HEK293 (cell line): ENCODE measurements at regions not wholly inside any gene's neighbourhood (a gene's known extent, or its start where the extent isn't known, plus 50 kb on each side); places are given as distances from the start of the nearest gene placed in this dataset.

Source experiments
- CTCF ChIA-PET: fragments of 350-600 bp; formaldehyde crosslinking; extraction: SDS; loops from one replicate; lab custom pipeline; 2021; ENCODE audit warnings: antibody characterized with exemption; lab: Yijun Ruan, JAX
- POLR2A ChIA-PET: fragments of 300-600 bp; formaldehyde crosslinking; extraction: SDS; loops from one replicate; lab custom pipeline; 2020; ENCODE audit warnings: antibody characterized with exemption, inconsistent platforms; lab: Yijun Ruan, JAX
- H3K27ac ChIP-seq: fragments of 200-500 bp; sonication (Bioruptor generic); 2 replicates; pipeline ENCODE4 v1.5.1; 2014; ENCODE audit warnings: low read depth, low read length, control low read depth, inconsistent platforms; ENCODE audit errors: extremely low read depth
- H3K36me3 ChIP-seq, 2 experiments: fragments of 200-500 bp in 1 of 2; sonication (Bioruptor generic) in 1 of 2; 1 replicate in 1 of 2; 2 replicates in 1 of 2; pipeline ENCODE4 v1.5.1; 2014 to 2017; ENCODE audit warnings: inconsistent platforms in 2 of 2, low read length in 2 of 2; ENCODE audit not compliant: control insufficient read depth in 2 of 2, insufficient read depth in 1 of 2
- H3K4me1 ChIP-seq: fragments of 200-500 bp; sonication (Bioruptor generic); 2 replicates; pipeline ENCODE4 v1.5.1; 2014; ENCODE audit warnings: mild to moderate bottlenecking, low read length, inconsistent platforms; ENCODE audit not compliant: control insufficient read depth, insufficient read depth
- H3K4me3 ChIP-seq: 2 replicates; pipeline ENCODE4 v1.5.1; 2011; ENCODE audit warnings: low read depth, mild to moderate bottlenecking, control low read depth, low read length, moderate library complexity
- H3K9me3 ChIP-seq: fragments of 200-500 bp; sonication (Bioruptor generic); 2 replicates; pipeline ENCODE4 v1.5.1; 2014; ENCODE audit warnings: low read depth, low read length, inconsistent platforms; ENCODE audit not compliant: control insufficient read depth, insufficient read depth
- BCL11A ChIP-seq: fragments of 450-650 bp; formaldehyde crosslinking; IDR thresholded peaks from 2 replicates; pipeline ENCODE4 v1.5.1; 2016; ENCODE audit warnings: low read depth, missing biosample characterization, missing genetic modification characterization
- ELK4 ChIP-seq: IDR thresholded peaks from 2 replicates; pipeline ENCODE4 v1.6.1; 2011; ENCODE audit warnings: mild to moderate bottlenecking, low read depth, low read length, borderline replicate concordance
- KLF17 ChIP-seq: fragments of 450-650 bp; formaldehyde crosslinking; IDR thresholded peaks from 2 replicates; pipeline ENCODE4 v1.5.1; 2016; ENCODE audit warnings: missing biosample characterization, missing genetic modification characterization
- MYNN ChIP-seq: fragments of 450-650 bp; formaldehyde crosslinking; IDR thresholded peaks from 2 replicates; pipeline ENCODE4 v1.5.1; 2016; ENCODE audit warnings: missing biosample characterization, missing genetic modification characterization, borderline replicate concordance
- PRDM1 ChIP-seq: fragments of 450-650 bp; formaldehyde crosslinking; IDR thresholded peaks from 2 replicates; pipeline ENCODE4; 2016; ENCODE audit warnings: missing biosample characterization, missing genetic modification characterization
- ZBTB21 ChIP-seq: fragments of 450-650 bp; formaldehyde crosslinking; IDR thresholded peaks from 2 replicates; pipeline ENCODE4 v1.5.1; 2017; ENCODE audit warnings: missing biosample characterization, missing genetic modification characterization
- ZFP69B ChIP-seq: fragments of 450-650 bp; formaldehyde crosslinking; IDR thresholded peaks from 2 replicates; pipeline ENCODE4 v1.5.1; 2016; ENCODE audit warnings: missing biosample characterization, missing genetic modification characterization
- ZNF184 ChIP-seq: fragments of 450-650 bp; IDR thresholded peaks from 2 replicates; pipeline ENCODE4 v1.5.1; 2018; ENCODE audit warnings: missing biosample characterization, mild to moderate bottlenecking, missing genetic modification characterization
- ZNF223 ChIP-seq: fragments of 450-650 bp; formaldehyde crosslinking; IDR thresholded peaks from 2 replicates; pipeline ENCODE4 v1.5.1; 2016; ENCODE audit warnings: missing biosample characterization, missing genetic modification characterization
- ZNF514 ChIP-seq: fragments of 450-650 bp; formaldehyde crosslinking; IDR thresholded peaks from 2 replicates; pipeline ENCODE4 v1.5.1; 2016; ENCODE audit warnings: missing biosample characterization, missing genetic modification characterization
- ZNF704 ChIP-seq: fragments of 450-650 bp; formaldehyde crosslinking; IDR thresholded peaks from 2 replicates; pipeline ENCODE4 v1.5.1; 2016; ENCODE audit warnings: missing biosample characterization, missing genetic modification characterization
- ZNF776 ChIP-seq: fragments of 450-650 bp; formaldehyde crosslinking; IDR thresholded peaks from 2 replicates; pipeline ENCODE4 v1.5.0; 2017; ENCODE audit warnings: missing biosample characterization, missing genetic modification characterization, borderline replicate concordance
- ZNF837 ChIP-seq: fragments of 450-650 bp; formaldehyde crosslinking; IDR thresholded peaks from 2 replicates; pipeline ENCODE4 v1.5.1; 2016; ENCODE audit warnings: missing biosample characterization, missing genetic modification characterization
- ZSCAN16 ChIP-seq: fragments of 450-650 bp; formaldehyde crosslinking; IDR thresholded peaks from 2 replicates; pipeline ENCODE4 v1.5.1; 2016; ENCODE audit warnings: missing biosample characterization, missing genetic modification characterization
- TF ChIP-seq, protein P1 (sequence below): fragments of 450-650 bp; formaldehyde crosslinking; IDR thresholded peaks from 2 replicates; pipeline ENCODE4 v1.5.1; 2017; ENCODE audit warnings: missing biosample characterization, missing genetic modification characterization
- TF ChIP-seq, protein P2 (sequence below): fragments of 450-650 bp; formaldehyde crosslinking; IDR thresholded peaks from 2 replicates; pipeline ENCODE4 v1.5.1; 2017; ENCODE audit warnings: missing biosample characterization, missing genetic modification characterization

DNA sequence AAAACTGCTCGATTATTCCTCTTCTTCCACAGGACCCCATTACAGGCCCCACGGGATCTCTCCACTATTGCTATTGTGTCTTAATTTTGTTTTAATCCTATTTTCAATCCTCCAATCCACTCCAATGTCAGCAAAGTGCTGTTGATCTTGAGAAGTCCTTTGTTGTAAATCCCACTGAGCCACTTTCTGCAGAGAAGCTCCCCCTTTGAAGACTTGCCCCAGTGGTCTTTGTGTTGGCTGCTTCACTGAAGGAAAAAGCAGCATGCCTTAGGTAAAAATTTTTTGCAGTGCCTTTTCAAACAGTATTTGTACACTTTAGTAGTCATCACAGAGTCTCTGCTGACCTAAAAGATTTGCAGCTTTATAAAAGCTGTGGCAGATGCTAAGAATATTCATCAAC, 252.0 kb upstream of the SLC7A11 start:
- H3K9me3 ChIP-seq = no peaks in the 10 kb centered on the region
- H3K4me3 ChIP-seq = no peak overlapping the region
- CTCF ChIA-PET = no interaction called here
- POLR2A ChIA-PET = no interaction called here
- no peak overlapping the region for H3K27ac ChIP-seq
- TF ChIP-seq BCL11A (tag by site-specific recombination) = no peak
- TF ChIP-seq, protein P1, sequence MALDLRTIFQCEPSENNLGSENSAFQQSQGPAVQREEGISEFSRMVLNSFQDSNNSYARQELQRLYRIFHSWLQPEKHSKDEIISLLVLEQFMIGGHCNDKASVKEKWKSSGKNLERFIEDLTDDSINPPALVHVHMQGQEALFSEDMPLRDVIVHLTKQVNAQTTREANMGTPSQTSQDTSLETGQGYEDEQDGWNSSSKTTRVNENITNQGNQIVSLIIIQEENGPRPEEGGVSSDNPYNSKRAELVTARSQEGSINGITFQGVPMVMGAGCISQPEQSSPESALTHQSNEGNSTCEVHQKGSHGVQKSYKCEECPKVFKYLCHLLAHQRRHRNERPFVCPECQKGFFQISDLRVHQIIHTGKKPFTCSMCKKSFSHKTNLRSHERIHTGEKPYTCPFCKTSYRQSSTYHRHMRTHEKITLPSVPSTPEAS (tag by site-specific recombination) = no peak
- TF ChIP-seq, all 188 proteins: peak for 0
- Histone ChIP-seq H3K36me3 (no peaks in the 10 kb centered on the region), H3K4me1 (no peaks in the 10 kb centered on the region)

- Histone ChIP-seq H3K27ac (no peak overlapping the region), H3K4me1 (no peaks in the 10 kb centered on the region), H3K4me3 (no peak overlapping the region), H3K36me3 (no peaks in the 10 kb centered on the region), H3K9me3 (no peaks in the 10 kb centered on the region)
- POLR2A ChIA-PET = no interaction called here
- TF ChIP-seq PRDM1 (tag by site-specific recombination) (no peak), ELK4 (no peak), ZNF223 (tag by site-specific recombination) (no peak), KLF17 (tag by site-specific recombination) (no peak), MYNN (tag by site-specific recombination) (no peak), ZNF776 (no peak), ZSCAN16 (no peak), ZNF514 (tag by site-specific recombination) (no peak), ZBTB21 (no peak), ZNF837 (tag by site-specific recombination) (no peak), ZFP69B (tag by site-specific recombination) (no peak), ZNF704 (tag by site-specific recombination) (no peak), ZNF184 (tag by site-specific recombination) (no peak)
- CTCF ChIA-PET = no interaction called here
These were observed 250.0 kb upstream of the SLC7A11 start for GRCh38 chr4:138492176-138492575.

GRCh38 chr4:138488533-138488932, 246.4 kb upstream of the SLC7A11 start:
- H3K9me3 ChIP-seq = no peaks in the 10 kb centered on the region
- no peaks in the 10 kb centered on the region for H3K4me1 ChIP-seq
- ChIA-PET POLR2A (no interaction called here), CTCF (no interaction called here)
- no peak for TF ChIP-seq ZNF514 (tag by site-specific recombination)
- TF ChIP-seq, protein P2, sequence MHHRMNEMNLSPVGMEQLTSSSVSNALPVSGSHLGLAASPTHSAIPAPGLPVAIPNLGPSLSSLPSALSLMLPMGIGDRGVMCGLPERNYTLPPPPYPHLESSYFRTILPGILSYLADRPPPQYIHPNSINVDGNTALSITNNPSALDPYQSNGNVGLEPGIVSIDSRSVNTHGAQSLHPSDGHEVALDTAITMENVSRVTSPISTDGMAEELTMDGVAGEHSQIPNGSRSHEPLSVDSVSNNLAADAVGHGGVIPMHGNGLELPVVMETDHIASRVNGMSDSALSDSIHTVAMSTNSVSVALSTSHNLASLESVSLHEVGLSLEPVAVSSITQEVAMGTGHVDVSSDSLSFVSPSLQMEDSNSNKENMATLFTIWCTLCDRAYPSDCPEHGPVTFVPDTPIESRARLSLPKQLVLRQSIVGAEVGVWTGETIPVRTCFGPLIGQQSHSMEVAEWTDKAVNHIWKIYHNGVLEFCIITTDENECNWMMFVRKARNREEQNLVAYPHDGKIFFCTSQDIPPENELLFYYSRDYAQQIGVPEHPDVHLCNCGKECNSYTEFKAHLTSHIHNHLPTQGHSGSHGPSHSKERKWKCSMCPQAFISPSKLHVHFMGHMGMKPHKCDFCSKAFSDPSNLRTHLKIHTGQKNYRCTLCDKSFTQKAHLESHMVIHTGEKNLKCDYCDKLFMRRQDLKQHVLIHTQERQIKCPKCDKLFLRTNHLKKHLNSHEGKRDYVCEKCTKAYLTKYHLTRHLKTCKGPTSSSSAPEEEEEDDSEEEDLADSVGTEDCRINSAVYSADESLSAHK (tag by site-specific recombination) = no peak
- no peak overlapping the region for H3K4me3 ChIP-seq
- no peak overlapping the region for H3K27ac ChIP-seq
- no peaks in the 10 kb centered on the region for H3K36me3 ChIP-seq
